ENCODE measurements at regions not wholly inside any gene's neighbourhood (a gene's known extent, or its start where the extent isn't known, plus 50 kb on each side); places are given as distances from the start of the nearest gene placed in this dataset.
"Not testable (repeated sequence)": the region's sequence is repeated elsewhere in the genome, so short reads cannot be mapped to it uniquely, and the experiment has no call there.

DNA sequence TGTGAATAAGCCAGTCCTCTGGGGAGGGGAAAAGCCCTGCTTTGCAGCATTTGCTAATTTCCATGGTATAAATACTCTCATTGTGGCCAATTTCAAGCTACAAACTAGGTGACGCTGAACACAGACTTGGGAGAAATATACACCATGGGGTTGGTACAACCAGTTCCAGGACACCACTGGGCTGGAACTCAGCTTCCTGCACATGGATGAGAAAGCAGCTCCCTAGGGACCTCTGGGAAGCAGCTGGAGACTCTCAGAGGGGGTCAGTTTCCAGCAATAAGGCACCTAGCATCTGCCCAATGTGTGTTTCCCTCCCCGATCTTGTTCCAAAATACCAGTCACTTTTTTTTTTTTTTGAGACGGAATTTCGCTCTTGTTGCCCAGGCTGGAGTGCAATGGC is 56.8 kb upstream of the WDR11 start:
- Histone ChIP-seq H3K27me3 (ENCODE audit: control insufficient read depth in 1 of 2, insufficient read depth in 2 of 2, low read length in 2 of 2) (no peaks in the 10 kb centered on the region; a peak in 1 of 5 replicates), H3K9ac (ENCODE audit: insufficient read depth, low read depth, low read length) (no peak overlapping the region), H3K9me3 (ENCODE audit: low read length) (no peaks in the 10 kb centered on the region), H3K4me2 (ENCODE audit: low read depth, low read length) (no peak overlapping the region), H4K20me1 (ENCODE audit: insufficient read depth, low read length) (no peaks in the 10 kb centered on the region), H3K79me2 (ENCODE audit: insufficient read depth, low read length) (no peaks in the 10 kb centered on the region), H2AFZ (ENCODE audit: low read length) (no peak overlapping the region), H3K4me1 (ENCODE audit: insufficient read depth, low read length) (no peaks in the 10 kb centered on the region), H3K27ac (ENCODE audit: extremely low read length, insufficient read depth, low read length) (no peak overlapping the region), H3K4me3 (replicated peaks in 1 of 3; ENCODE audit: insufficient read depth in 1 of 3, low read depth in 2 of 3, low read length in 3 of 3) (no peak overlapping the region), H3K36me3 (replicated peaks in 1 of 2; ENCODE audit: control insufficient read depth in 1 of 2, insufficient read depth in 2 of 2, low read length in 2 of 2) (no peaks in the 10 kb centered on the region)
- no TSS peak for BruUV-seq (replicated peaks)
- intact Hi-C loops (cut with micrococcal nuclease; ENCODE audit: unreplicated experiment) = no loop called here
- ChIA-PET POLR2A (no interaction called here), CTCF (ENCODE audit: low intra/inter-chr PET ratio, low total read pairs) (no interaction called here)
- in situ Hi-C loops (cut with HindIII; ENCODE audit: extremely low pct_ligation_motif_present, low pct_unique_long_range_greater_than_20kb) = no loop called here
- no peak for DNase-seq (ENCODE audit: low spot score)
- WGBS (ENCODE audit: low lambda C conversion rate) = 29% methylated on average over 4 of the region's 4 CpGs
- TF ChIP-seq ZNF326 (CRISPR knock-in tag; IDR thresholded peaks at IDR 0.05; ENCODE audit: borderline replicate concordance) = no peak
- TF ChIP-seq ZNF331 (CRISPR knock-in tag; IDR thresholded peaks at IDR 0.05) = no peak
- TF ChIP-seq, protein P1, sequence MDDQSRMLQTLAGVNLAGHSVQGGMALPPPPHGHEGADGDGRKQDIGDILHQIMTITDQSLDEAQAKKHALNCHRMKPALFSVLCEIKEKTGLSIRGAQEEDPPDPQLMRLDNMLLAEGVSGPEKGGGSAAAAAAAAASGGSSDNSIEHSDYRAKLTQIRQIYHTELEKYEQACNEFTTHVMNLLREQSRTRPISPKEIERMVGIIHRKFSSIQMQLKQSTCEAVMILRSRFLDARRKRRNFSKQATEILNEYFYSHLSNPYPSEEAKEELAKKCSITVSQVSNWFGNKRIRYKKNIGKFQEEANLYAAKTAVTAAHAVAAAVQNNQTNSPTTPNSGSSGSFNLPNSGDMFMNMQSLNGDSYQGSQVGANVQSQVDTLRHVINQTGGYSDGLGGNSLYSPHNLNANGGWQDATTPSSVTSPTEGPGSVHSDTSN (CRISPR knock-in tag; IDR thresholded peaks at IDR 0.05; ENCODE audit: borderline replicate concordance) = no peak
- no peak for TF ChIP-seq ZNF547 (CRISPR knock-in tag; IDR thresholded peaks at IDR 0.05)
- TF ChIP-seq, protein P2, sequence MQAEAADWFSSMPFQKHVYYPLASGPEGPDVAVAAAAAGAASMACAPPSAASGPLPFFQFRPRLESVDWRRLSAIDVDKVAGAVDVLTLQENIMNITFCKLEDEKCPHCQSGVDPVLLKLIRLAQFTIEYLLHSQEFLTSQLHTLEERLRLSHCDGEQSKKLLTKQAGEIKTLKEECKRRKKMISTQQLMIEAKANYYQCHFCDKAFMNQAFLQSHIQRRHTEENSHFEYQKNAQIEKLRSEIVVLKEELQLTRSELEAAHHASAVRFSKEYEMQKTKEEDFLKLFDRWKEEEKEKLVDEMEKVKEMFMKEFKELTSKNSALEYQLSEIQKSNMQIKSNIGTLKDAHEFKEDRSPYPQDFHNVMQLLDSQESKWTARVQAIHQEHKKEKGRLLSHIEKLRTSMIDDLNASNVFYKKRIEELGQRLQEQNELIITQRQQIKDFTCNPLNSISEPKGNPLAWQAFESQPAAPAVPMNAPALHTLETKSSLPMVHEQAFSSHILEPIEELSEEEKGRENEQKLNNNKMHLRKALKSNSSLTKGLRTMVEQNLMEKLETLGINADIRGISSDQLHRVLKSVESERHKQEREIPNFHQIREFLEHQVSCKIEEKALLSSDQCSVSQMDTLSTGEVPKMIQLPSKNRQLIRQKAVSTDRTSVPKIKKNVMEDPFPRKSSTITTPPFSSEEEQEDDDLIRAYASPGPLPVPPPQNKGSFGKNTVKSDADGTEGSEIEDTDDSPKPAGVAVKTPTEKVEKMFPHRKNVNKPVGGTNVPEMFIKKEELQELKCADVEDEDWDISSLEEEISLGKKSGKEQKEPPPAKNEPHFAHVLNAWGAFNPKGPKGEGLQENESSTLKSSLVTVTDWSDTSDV (CRISPR knock-in tag; IDR thresholded peaks at IDR 0.05) = no peak
- no peak for ATAC-seq
- FAIRE-seq = no peak

DNA sequence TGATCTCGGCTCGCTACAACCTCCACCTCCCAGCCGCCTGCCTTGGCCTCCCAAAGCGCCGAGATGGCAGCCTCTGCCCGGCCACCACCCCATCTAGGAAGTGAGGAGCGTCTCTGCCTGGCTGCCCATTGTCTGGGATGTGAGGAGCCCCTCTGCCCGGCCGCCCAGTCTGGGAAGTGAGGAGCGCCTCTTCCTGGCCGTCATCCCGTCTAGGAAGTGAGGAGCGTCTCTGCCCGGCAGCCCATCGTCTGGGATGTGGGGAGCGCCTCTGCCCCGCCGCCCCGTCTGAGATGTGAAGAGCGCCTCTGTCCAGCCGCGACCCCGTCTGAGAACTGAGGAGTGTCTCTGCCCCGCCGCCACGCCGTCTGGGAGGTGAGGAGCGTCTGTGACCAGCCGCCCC is 52.9 kb upstream of the WDR11 start:
- H2AFZ ChIP-seq (ENCODE audit: low read length); H3K9me3 ChIP-seq (ENCODE audit: low read length); H3K27me3 ChIP-seq (ENCODE audit: control insufficient read depth in 1 of 2, insufficient read depth in 2 of 2, low read length in 2 of 2); POLR2A ChIA-PET; H3K9ac ChIP-seq (ENCODE audit: insufficient read depth, low read depth, low read length); H4K20me1 ChIP-seq (ENCODE audit: insufficient read depth, low read length); in situ Hi-C loops (cut with HindIII; ENCODE audit: extremely low pct_ligation_motif_present, low pct_unique_long_range_greater_than_20kb); ATAC-seq; intact Hi-C loops (cut with micrococcal nuclease; ENCODE audit: unreplicated experiment); FAIRE-seq; H3K4me2 ChIP-seq (ENCODE audit: low read depth, low read length); H3K79me2 ChIP-seq (ENCODE audit: insufficient read depth, low read length); CTCF ChIA-PET (ENCODE audit: low intra/inter-chr PET ratio, low total read pairs); DNase-seq (ENCODE audit: low spot score); H3K36me3 ChIP-seq (replicated peaks in 1 of 2; ENCODE audit: control insufficient read depth in 1 of 2, insufficient read depth in 2 of 2, low read length in 2 of 2); BruUV-seq (replicated peaks); H3K27ac ChIP-seq (ENCODE audit: extremely low read length, insufficient read depth, low read length); H3K4me1 ChIP-seq (ENCODE audit: insufficient read depth, low read length); H3K4me3 ChIP-seq (replicated peaks in 1 of 3; ENCODE audit: insufficient read depth in 1 of 3, low read depth in 2 of 3, low read length in 3 of 3): not testable (repeated sequence)
- no CpG with 5 or more reads among the region's 29 CpGs for WGBS (ENCODE audit: low lambda C conversion rate)
